H1 (cell line): ENCODE measurements at regions not wholly inside any gene's neighbourhood (a gene's known extent, or its start where the extent isn't known, plus 50 kb on each side); places are given as distances from the start of the nearest gene placed in this dataset.

Source experiments
- CHD7 ChIP-seq: fragments of 300-600 bp; sonication (generic); IDR thresholded peaks from 2 replicates; pipeline ENCODE4 v1.7.1; 2012; ENCODE audit warnings: low read length, moderate library complexity, mild to moderate bottlenecking, inconsistent platforms; ENCODE audit not compliant: insufficient replicate concordance

GRCh38 chr18:7454429-7454828 lies 112.7 kb upstream of the PTPRM start (continued):
- TF ChIP-seq CHD7 = no peak
